ENCODE measurements at regions not wholly inside any gene's neighbourhood (a gene's known extent, or its start where the extent isn't known, plus 50 kb on each side); places are given as distances from the start of the nearest gene placed in this dataset.

GRCh38 chr7:41039981-41040380 lies 662.9 kb downstream of the INHBA start:
- H3K4me2 ChIP-seq: no peak overlapping the region
- Mint-ChIP-seq H3K9me3 (peaks cover 8% of the 10 kb centered on the region), H3K36me3 (no peaks in the 10 kb centered on the region), H3K4me1 (peaks cover 4% of the 10 kb centered on the region), H3K4me3 (no peak overlapping the region), H3K27ac (no peak overlapping the region), H3K27me3 (ENCODE audit: insufficient read depth, low read depth) (peaks cover 6% of the 10 kb centered on the region)
- H4K20me1 ChIP-seq (ENCODE audit: low read depth): no peaks in the 10 kb centered on the region
- no peak overlapping the region for H3K9ac ChIP-seq
- H3K9me3 ChIP-seq (ENCODE audit: low read depth): no peaks in the 10 kb centered on the region
- H3K27ac ChIP-seq: no peak overlapping the region
- H3F3A ChIP-seq (ENCODE audit: low read depth): no peaks in the 10 kb centered on the region
- no peaks in the 10 kb centered on the region for H3K36me3 ChIP-seq
- no peaks in the 10 kb centered on the region for H3K79me2 ChIP-seq (ENCODE audit: low read depth)
- H3K4me3 ChIP-seq: no peak overlapping the region
- H3K4me1 ChIP-seq: peaks cover 7% of the 10 kb centered on the region
- no peak for DNase-seq (ENCODE audit: low spot score)
- no peak overlapping the region for H2AFZ ChIP-seq (replicated peaks)
- TF ChIP-seq EZH2phosphoT487 (IDR thresholded peaks at IDR 0.05) (no peak), EZH2 (IDR thresholded peaks at IDR 0.05) (no peak), CTCF (IDR thresholded peaks at IDR 0.05) (no peak)
- H3K27me3 ChIP-seq: no peaks in the 10 kb centered on the region

GRCh38 chr7:41039386-41039953 lies 663.4 kb downstream of the INHBA start:
- Histone ChIP-seq H3K9me3 (ENCODE audit: low read depth) (no peaks in the 10 kb centered on the region), H3F3A (ENCODE audit: low read depth) (no peaks in the 10 kb centered on the region), H4K20me1 (ENCODE audit: low read depth) (no peaks in the 10 kb centered on the region), H3K9ac (no peak overlapping the region), H3K27ac (no peak overlapping the region), H3K79me2 (ENCODE audit: low read depth) (no peaks in the 10 kb centered on the region), H3K36me3 (no peaks in the 10 kb centered on the region), H2AFZ (replicated peaks) (no peak overlapping the region), H3K4me3 (no peak overlapping the region), H3K4me2 (no peak overlapping the region), H3K27me3 (no peaks in the 10 kb centered on the region), H3K4me1 (peaks cover 7% of the 10 kb centered on the region)
- Mint-ChIP-seq H3K9me3 (peaks cover 8% of the 10 kb centered on the region), H3K4me1 (peaks cover 4% of the 10 kb centered on the region), H3K27ac (no peak overlapping the region), H3K27me3 (ENCODE audit: insufficient read depth, low read depth) (peaks cover 10% of the 10 kb centered on the region), H3K4me3 (no peak overlapping the region), H3K36me3 (no peaks in the 10 kb centered on the region)
- no peak for DNase-seq (ENCODE audit: low spot score)
- TF ChIP-seq EZH2 (IDR thresholded peaks at IDR 0.05): no peak
- TF ChIP-seq CTCF (IDR thresholded peaks at IDR 0.05): no peak
- TF ChIP-seq EZH2phosphoT487 (IDR thresholded peaks at IDR 0.05): no peak

GRCh38 chr7:41038211-41038610 lies 664.7 kb downstream of the INHBA start:
- Histone ChIP-seq H3K79me2 (ENCODE audit: low read depth) (no peaks in the 10 kb centered on the region), H3K9me3 (ENCODE audit: low read depth) (no peaks in the 10 kb centered on the region), H3K36me3 (no peaks in the 10 kb centered on the region), H2AFZ (replicated peaks) (no peak overlapping the region), H3F3A (ENCODE audit: low read depth) (no peaks in the 10 kb centered on the region), H3K9ac (no peak overlapping the region), H3K27me3 (no peaks in the 10 kb centered on the region), H3K27ac (no peak overlapping the region), H3K4me3 (no peak overlapping the region), H3K4me1 (peaks cover 7% of the 10 kb centered on the region), H3K4me2 (no peak overlapping the region), H4K20me1 (ENCODE audit: low read depth) (no peaks in the 10 kb centered on the region)
- peaks cover 4% of the 10 kb centered on the region for H3K4me1 Mint-ChIP-seq
- TF ChIP-seq EZH2 (IDR thresholded peaks at IDR 0.05) (no peak), EZH2phosphoT487 (IDR thresholded peaks at IDR 0.05) (no peak), CTCF (IDR thresholded peaks at IDR 0.05) (no peak)
- H3K27me3 Mint-ChIP-seq (ENCODE audit: insufficient read depth, low read depth): peaks cover 10% of the 10 kb centered on the region
- no peaks in the 10 kb centered on the region for H3K36me3 Mint-ChIP-seq
- peaks cover 8% of the 10 kb centered on the region for H3K9me3 Mint-ChIP-seq
- DNase-seq (ENCODE audit: low spot score): no peak
- H3K27ac Mint-ChIP-seq: no peak overlapping the region
- H3K4me3 Mint-ChIP-seq: no peak overlapping the region

All from neural progenitor cell (in vitro differentiated cells).